DMS 273 (cell line): ENCODE measurements at regions not wholly inside any gene's neighbourhood (a gene's known extent, or its start where the extent isn't known, plus 50 kb on each side); places are given as distances from the start of the nearest gene placed in this dataset.

Experiments used
- DNase-seq: peaks from one replicate; lab custom pipeline; 2025; ENCODE audit not compliant: unreplicated experiment; lab: John Stamatoyannopoulos, UW

- no peak for DNase-seq
These were observed 2001.3 kb upstream of the NUDT12 start for GRCh38 chr5:105563842-105564241.

- no peak for DNase-seq
These were observed 1992.1 kb upstream of the NUDT12 start for GRCh38 chr5:105554568-105555169.

- DNase-seq, result peak; percentile 45
These were observed 1981.7 kb upstream of the NUDT12 start for GRCh38 chr5:105544300-105544699.

- DNase-seq, result no peak
These were observed 1974.1 kb upstream of the NUDT12 start for GRCh38 chr5:105536675-105537074.

GRCh38 chr5:105530716-105531261, 1968.2 kb upstream of the NUDT12 start:
- no peak for DNase-seq

- no peak for DNase-seq
These were observed 1967.3 kb upstream of the NUDT12 start for GRCh38 chr5:105529851-105530250.

GRCh38 chr5:105508519-105508918, 1945.9 kb upstream of the NUDT12 start:
- DNase-seq, result no peak

- peak; percentile 41 for DNase-seq
These were observed 1944.2 kb upstream of the NUDT12 start for GRCh38 chr5:105506692-105507277.

- no peak for DNase-seq
These were observed 1941.4 kb upstream of the NUDT12 start for GRCh38 chr5:105503950-105504349.

GRCh38 chr5:105501315-105501714, 1938.7 kb upstream of the NUDT12 start:
- DNase-seq, result peak; percentile 2

GRCh38 chr5:105475401-105475800, 1912.8 kb upstream of the NUDT12 start:
- DNase-seq, result no peak

- DNase-seq, result no peak
These were observed 1899.8 kb upstream of the NUDT12 start for GRCh38 chr5:105462377-105462776.

- DNase-seq, result peak; percentile 12
These were observed 1898.1 kb upstream of the NUDT12 start for GRCh38 chr5:105460721-105461120.

GRCh38 chr5:105453216-105453807, 1890.7 kb upstream of the NUDT12 start:
- DNase-seq, result no peak

- DNase-seq, result no peak
These were observed 1885.7 kb upstream of the NUDT12 start for GRCh38 chr5:105448271-105448670.

GRCh38 chr5:105430516-105430915, 1867.9 kb upstream of the NUDT12 start:
- DNase-seq, result no peak

- no peak for DNase-seq
These were observed 1866.1 kb upstream of the NUDT12 start for GRCh38 chr5:105428451-105429380.

GRCh38 chr5:105414067-105414466, 1851.5 kb upstream of the NUDT12 start:
- DNase-seq, result no peak

- no peak for DNase-seq
These were observed 1850.9 kb upstream of the NUDT12 start for GRCh38 chr5:105413406-105413990.

- DNase-seq, result no peak
These were observed 1847.1 kb upstream of the NUDT12 start for GRCh38 chr5:105409695-105410094.

GRCh38 chr5:105407200-105407599, 1844.6 kb upstream of the NUDT12 start:
- DNase-seq, result no peak
